Stimulated activated CD8-positive, alpha-beta memory T cell treated with anti-CD3 and anti-CD28 coated beads, Interleukin-7, amount 100 ng/mL, for 48 hours (primary cell): ENCODE measurements at regions not wholly inside any gene's neighbourhood (a gene's known extent, or its start where the extent isn't known, plus 50 kb on each side); places are given as distances from the start of the nearest gene placed in this dataset.
"Not testable (repeated sequence)": the region's sequence is repeated elsewhere in the genome, so short reads cannot be mapped to it uniquely, and the experiment has no call there.

ENCODE experiments used
- DNase-seq, 2 donors: peaks; one replicate each; pipeline ENCODE4 v3.0.0-alpha.2; 2020; ENCODE audit warnings: low read depth in 1 of 2; ENCODE audit errors: extremely low read depth in 1 of 2

GRCh38 chr13:88674841-88675240 lies 1003.7 kb downstream of the SLITRK5 start:
- DNase-seq, result no peak

- DNase-seq, result no peak
Observed at GRCh38 chr13:88675347-88675996, 1004.3 kb downstream of the SLITRK5 start.

- no peak for DNase-seq
Observed at GRCh38 chr13:88676016-88676415, 1004.8 kb downstream of the SLITRK5 start.

- DNase-seq, result no peak
Observed at GRCh38 chr13:88685459-88685858, 1014.3 kb downstream of the SLITRK5 start.

GRCh38 chr13:88701551-88701950 lies 1030.4 kb downstream of the SLITRK5 start:
- no peak for DNase-seq

- no peak for DNase-seq
Observed at GRCh38 chr13:88704600-88705275, 1033.6 kb downstream of the SLITRK5 start.

- DNase-seq, result no peak
Observed at GRCh38 chr13:88707646-88708045, 1036.5 kb downstream of the SLITRK5 start.

- no peak for DNase-seq
Observed at GRCh38 chr13:88717946-88718345, 1046.8 kb downstream of the SLITRK5 start.

GRCh38 chr13:88718781-88719180 lies 1047.6 kb downstream of the SLITRK5 start:
- DNase-seq, result no peak

- DNase-seq, result no peak
Observed at GRCh38 chr13:88726075-88726474, 1054.9 kb downstream of the SLITRK5 start.

GRCh38 chr13:88727236-88727635 lies 1056.1 kb downstream of the SLITRK5 start:
- DNase-seq, result not testable (repeated sequence)

GRCh38 chr13:88729605-88730004 lies 1058.4 kb downstream of the SLITRK5 start:
- no peak for DNase-seq

GRCh38 chr13:88736026-88736425 lies 1064.9 kb downstream of the SLITRK5 start:
- DNase-seq, result no peak

GRCh38 chr13:88739195-88739594 lies 1068.0 kb downstream of the SLITRK5 start:
- no peak for DNase-seq

- DNase-seq, result no peak
Observed at GRCh38 chr13:88744289-88744688, 1073.1 kb downstream of the SLITRK5 start.

- DNase-seq, result no peak
Observed at GRCh38 chr13:88745011-88745410, 1073.8 kb downstream of the SLITRK5 start.

- no peak for DNase-seq
Observed at GRCh38 chr13:88752041-88752440, 1080.9 kb downstream of the SLITRK5 start.

GRCh38 chr13:88754141-88754540 lies 1083.0 kb downstream of the SLITRK5 start:
- no peak for DNase-seq

GRCh38 chr13:88761145-88761544 lies 1090.0 kb downstream of the SLITRK5 start:
- no peak for DNase-seq

- DNase-seq, result no peak
Observed at GRCh38 chr13:88764103-88764502, 1092.9 kb downstream of the SLITRK5 start.

- no peak for DNase-seq
Observed at GRCh38 chr13:88800505-88800904, 1129.3 kb downstream of the SLITRK5 start.

- no peak for DNase-seq
Observed at GRCh38 chr13:88801361-88801760, 1130.2 kb downstream of the SLITRK5 start.

- DNase-seq, result no peak
Observed at GRCh38 chr13:88802886-88803285, 1131.7 kb downstream of the SLITRK5 start.
